ENCODE measurements at regions not wholly inside any gene's neighbourhood (a gene's known extent, or its start where the extent isn't known, plus 50 kb on each side); places are given as distances from the start of the nearest gene placed in this dataset.

GRCh38 chr2:18046558-18047212 lies 168.2 kb downstream of the KCNS3 start (continued):
- TF ChIP-seq JUN (IDR thresholded peaks at IDR 0.05; ENCODE audit: low read depth, low read length) (no peak), CHD7 (IDR thresholded peaks at IDR 0.05; ENCODE audit: insufficient replicate concordance, low read length) (no peak), CEBPB (IDR thresholded peaks at IDR 0.05; ENCODE audit: low read depth, low read length) (no peak), BRCA1 (IDR thresholded peaks at IDR 0.05; ENCODE audit: low read depth, low read length) (no peak), EZH2 (IDR thresholded peaks at IDR 0.05; ENCODE audit: low read depth, low read length, severe bottlenecking) (no peak), CTBP2 (IDR thresholded peaks at IDR 0.05; ENCODE audit: borderline replicate concordance, insufficient read depth, insufficient read length, low read length) (no peak)
